ENCODE measurements at regions not wholly inside any gene's neighbourhood (a gene's known extent, or its start where the extent isn't known, plus 50 kb on each side); places are given as distances from the start of the nearest gene placed in this dataset.

DNA sequence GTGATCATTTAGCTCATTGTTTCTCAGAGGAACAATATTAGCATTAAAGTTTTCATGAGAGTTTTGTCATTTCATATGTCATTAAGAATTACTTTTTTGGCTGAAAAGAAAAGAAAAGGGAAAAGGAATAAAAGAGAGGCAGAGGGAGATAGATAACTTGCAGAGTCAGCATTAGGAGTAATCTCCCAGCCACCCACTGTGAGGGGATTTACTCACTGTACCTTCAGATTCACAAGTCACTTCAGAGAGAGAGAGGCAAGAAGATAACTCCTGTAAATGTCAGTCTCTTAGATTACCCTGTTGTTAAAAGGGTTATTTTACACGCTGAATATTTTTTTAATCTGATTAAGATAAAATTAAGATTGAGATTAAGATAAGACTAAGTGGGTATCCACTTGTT lies 125.2 kb downstream of the POU4F1 start:
- no peak overlapping the region for H3K4me2 ChIP-seq (ENCODE audit: low read length)
- no peaks in the 10 kb centered on the region for H3K9me3 ChIP-seq (ENCODE audit: control insufficient read depth, insufficient read depth, low read length)
- H3K4me1 ChIP-seq (ENCODE audit: control insufficient read depth, low read length), result no peaks in the 10 kb centered on the region
- H3K27ac ChIP-seq (ENCODE audit: low read depth, low read length), result no peak overlapping the region
- TF ChIP-seq EZH2phosphoT487 (IDR thresholded peaks at IDR 0.05; ENCODE audit: borderline replicate concordance, low read length), result no peak
- TF ChIP-seq, protein P1, sequence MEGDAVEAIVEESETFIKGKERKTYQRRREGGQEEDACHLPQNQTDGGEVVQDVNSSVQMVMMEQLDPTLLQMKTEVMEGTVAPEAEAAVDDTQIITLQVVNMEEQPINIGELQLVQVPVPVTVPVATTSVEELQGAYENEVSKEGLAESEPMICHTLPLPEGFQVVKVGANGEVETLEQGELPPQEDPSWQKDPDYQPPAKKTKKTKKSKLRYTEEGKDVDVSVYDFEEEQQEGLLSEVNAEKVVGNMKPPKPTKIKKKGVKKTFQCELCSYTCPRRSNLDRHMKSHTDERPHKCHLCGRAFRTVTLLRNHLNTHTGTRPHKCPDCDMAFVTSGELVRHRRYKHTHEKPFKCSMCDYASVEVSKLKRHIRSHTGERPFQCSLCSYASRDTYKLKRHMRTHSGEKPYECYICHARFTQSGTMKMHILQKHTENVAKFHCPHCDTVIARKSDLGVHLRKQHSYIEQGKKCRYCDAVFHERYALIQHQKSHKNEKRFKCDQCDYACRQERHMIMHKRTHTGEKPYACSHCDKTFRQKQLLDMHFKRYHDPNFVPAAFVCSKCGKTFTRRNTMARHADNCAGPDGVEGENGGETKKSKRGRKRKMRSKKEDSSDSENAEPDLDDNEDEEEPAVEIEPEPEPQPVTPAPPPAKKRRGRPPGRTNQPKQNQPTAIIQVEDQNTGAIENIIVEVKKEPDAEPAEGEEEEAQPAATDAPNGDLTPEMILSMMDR (IDR thresholded peaks at IDR 0.05; ENCODE audit: low read depth, low read length, poor library complexity, severe bottlenecking), result no peak
- H3F3A ChIP-seq (ENCODE audit: control insufficient read depth, insufficient read depth), result no peaks in the 10 kb centered on the region
- no peaks in the 10 kb centered on the region for H4K20me1 ChIP-seq (ENCODE audit: control insufficient read depth, insufficient read depth, low read depth, low read length)
- no peaks in the 10 kb centered on the region for H3K79me2 ChIP-seq (ENCODE audit: control insufficient read depth, low read length)
- no peak overlapping the region for H3K4me3 ChIP-seq (ENCODE audit: low read length)
- no peaks in the 10 kb centered on the region for H3K36me3 ChIP-seq (ENCODE audit: control insufficient read depth, low read length)
- H3K9me2 ChIP-seq (replicated peaks; ENCODE audit: control insufficient read depth, low read length), result no peaks in the 10 kb centered on the region
- no peaks in the 10 kb centered on the region for H3K27me3 ChIP-seq (ENCODE audit: control insufficient read depth, low read length)

DNA sequence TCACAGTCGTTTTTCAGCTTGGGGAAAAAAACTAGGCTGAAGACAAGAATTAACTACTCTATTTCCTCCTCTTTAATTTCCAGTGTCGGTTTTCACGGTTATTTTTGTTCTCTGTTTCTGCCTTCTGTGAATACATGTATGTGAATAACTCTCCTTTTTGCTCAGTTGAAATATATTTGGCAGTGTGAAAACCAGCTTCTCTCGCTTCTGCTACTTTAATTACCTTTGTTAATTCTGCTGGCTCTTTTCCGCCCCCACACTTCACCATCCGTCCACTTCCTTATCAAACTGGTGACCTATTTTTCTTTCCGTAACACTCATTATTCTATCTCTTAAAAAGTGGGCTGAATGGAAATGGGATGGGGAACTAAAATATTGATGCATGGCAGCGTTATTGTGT lies 126.4 kb downstream of the POU4F1 start:
- Histone ChIP-seq H3K27me3 (ENCODE audit: control insufficient read depth, low read length) (no peaks in the 10 kb centered on the region), H3K79me2 (ENCODE audit: control insufficient read depth, low read length) (no peaks in the 10 kb centered on the region), H3F3A (ENCODE audit: control insufficient read depth, insufficient read depth) (no peaks in the 10 kb centered on the region), H3K9me3 (ENCODE audit: control insufficient read depth, insufficient read depth, low read length) (no peaks in the 10 kb centered on the region), H3K27ac (ENCODE audit: low read depth, low read length) (no peak overlapping the region), H3K4me2 (ENCODE audit: low read length) (no peak overlapping the region), H4K20me1 (ENCODE audit: control insufficient read depth, insufficient read depth, low read depth, low read length) (no peaks in the 10 kb centered on the region), H3K36me3 (ENCODE audit: control insufficient read depth, low read length) (no peaks in the 10 kb centered on the region), H3K4me1 (ENCODE audit: control insufficient read depth, low read length) (no peaks in the 10 kb centered on the region), H3K4me3 (ENCODE audit: low read length) (no peak overlapping the region), H3K9me2 (replicated peaks; ENCODE audit: control insufficient read depth, low read length) (no peaks in the 10 kb centered on the region)
- TF ChIP-seq, protein P1 (IDR thresholded peaks at IDR 0.05; ENCODE audit: low read depth, low read length, poor library complexity, severe bottlenecking), result no peak
- TF ChIP-seq EZH2phosphoT487 (IDR thresholded peaks at IDR 0.05; ENCODE audit: borderline replicate concordance, low read length), result no peak

- Histone ChIP-seq H3K4me2 (ENCODE audit: low read length) (no peak overlapping the region), H3K36me3 (ENCODE audit: control insufficient read depth, low read length) (no peaks in the 10 kb centered on the region), H4K20me1 (ENCODE audit: control insufficient read depth, insufficient read depth, low read depth, low read length) (no peaks in the 10 kb centered on the region), H3K27ac (ENCODE audit: low read depth, low read length) (no peak overlapping the region), H3F3A (ENCODE audit: control insufficient read depth, insufficient read depth) (no peaks in the 10 kb centered on the region), H3K9me3 (ENCODE audit: control insufficient read depth, insufficient read depth, low read length) (no peaks in the 10 kb centered on the region), H3K4me1 (ENCODE audit: control insufficient read depth, low read length) (no peaks in the 10 kb centered on the region), H3K4me3 (ENCODE audit: low read length) (no peak overlapping the region), H3K9me2 (replicated peaks; ENCODE audit: control insufficient read depth, low read length) (no peaks in the 10 kb centered on the region), H3K79me2 (ENCODE audit: control insufficient read depth, low read length) (no peaks in the 10 kb centered on the region), H3K27me3 (ENCODE audit: control insufficient read depth, low read length) (no peaks in the 10 kb centered on the region)
- no peak for TF ChIP-seq EZH2phosphoT487 (IDR thresholded peaks at IDR 0.05; ENCODE audit: borderline replicate concordance, low read length)
- TF ChIP-seq, protein P1 (IDR thresholded peaks at IDR 0.05; ENCODE audit: low read depth, low read length, poor library complexity, severe bottlenecking), result no peak
Measured at GRCh38 chr13:78468621-78469020, 134.7 kb downstream of the POU4F1 start.

- no peaks in the 10 kb centered on the region for H3K79me2 ChIP-seq (ENCODE audit: control insufficient read depth, low read length)
- no peak overlapping the region for H3K4me2 ChIP-seq (ENCODE audit: low read length)
Measured at GRCh38 chr13:78465250-78465649, 138.1 kb downstream of the POU4F1 start.

More at GRCh38 chr13:78465250-78465649, 138.1 kb downstream of the POU4F1 start:
- no peaks in the 10 kb centered on the region for H3K27me3 ChIP-seq (ENCODE audit: control insufficient read depth, low read length)
- H3K27ac ChIP-seq (ENCODE audit: low read depth, low read length), result no peak overlapping the region
- H3F3A ChIP-seq (ENCODE audit: control insufficient read depth, insufficient read depth), result no peaks in the 10 kb centered on the region
- no peaks in the 10 kb centered on the region for H3K9me2 ChIP-seq (replicated peaks; ENCODE audit: control insufficient read depth, low read length)
- no peaks in the 10 kb centered on the region for H4K20me1 ChIP-seq (ENCODE audit: control insufficient read depth, insufficient read depth, low read depth, low read length)
- TF ChIP-seq, protein P1 (IDR thresholded peaks at IDR 0.05; ENCODE audit: low read depth, low read length, poor library complexity, severe bottlenecking), result no peak
- no peak for TF ChIP-seq EZH2phosphoT487 (IDR thresholded peaks at IDR 0.05; ENCODE audit: borderline replicate concordance, low read length)
- no peak overlapping the region for H3K4me3 ChIP-seq (ENCODE audit: low read length)
- no peaks in the 10 kb centered on the region for H3K36me3 ChIP-seq (ENCODE audit: control insufficient read depth, low read length)
- H3K4me1 ChIP-seq (ENCODE audit: control insufficient read depth, low read length), result no peaks in the 10 kb centered on the region
- no peaks in the 10 kb centered on the region for H3K9me3 ChIP-seq (ENCODE audit: control insufficient read depth, insufficient read depth, low read length)

Data from DOHH2 (cell line).